Chondrocyte (in vitro differentiated cells): ENCODE measurements at regions not wholly inside any gene's neighbourhood (a gene's known extent, or its start where the extent isn't known, plus 50 kb on each side); places are given as distances from the start of the nearest gene placed in this dataset.

ENCODE experiments used
- DNase-seq: peaks from one replicate; pipeline ENCODE4 v3.0.0; 2021; ENCODE audit warnings: mixed read lengths, low spot score
- H3K27ac Mint-ChIP-seq: one replicate; pipeline ENCODE4 v1.8.0; 2021; ENCODE audit warnings: mild to moderate bottlenecking, moderate library complexity, mixed read lengths; ENCODE audit not compliant: unreplicated experiment
- H3K27me3 Mint-ChIP-seq: 2 replicates; pipeline ENCODE4 v1.8.0; 2021; ENCODE audit warnings: low read depth, mixed read lengths
- H3K36me3 Mint-ChIP-seq: 2 replicates; pipeline ENCODE4 v1.8.0; 2021; ENCODE audit warnings: low read depth, mixed read lengths
- H3K4me1 Mint-ChIP-seq: 2 replicates; pipeline ENCODE4 v1.8.0; 2021; ENCODE audit warnings: low read depth, mild to moderate bottlenecking, mixed read lengths
- H3K4me3 Mint-ChIP-seq: one replicate; pipeline ENCODE4 v1.8.0; 2021; ENCODE audit warnings: mild to moderate bottlenecking, moderate library complexity, mixed read lengths; ENCODE audit not compliant: unreplicated experiment
- H3K9me3 Mint-ChIP-seq: 2 replicates; pipeline ENCODE4 v1.8.0; 2021; ENCODE audit warnings: low read depth, mixed read lengths
- CTCF ChIP-seq: fragments of 200-600 bp; sonication (generic); IDR thresholded peaks from 2 replicates; pipeline ENCODE4 v1.5.0; 2021; ENCODE audit warnings: antibody characterized with exemption, mild to moderate bottlenecking, moderate library complexity

GRCh38 chr9:107645464-107645833 lies 155.9 kb upstream of the KLF4 start:
- Mint-ChIP-seq H3K4me1 (peaks cover 31% of the 10 kb centered on the region), H3K36me3 (no peaks in the 10 kb centered on the region), H3K9me3 (no peaks in the 10 kb centered on the region), H3K4me3 (no peak overlapping the region), H3K27me3 (no peaks in the 10 kb centered on the region), H3K27ac (peak overlapping the region; percentile 79)
- no peak for TF ChIP-seq CTCF
- no peak for DNase-seq

DNA sequence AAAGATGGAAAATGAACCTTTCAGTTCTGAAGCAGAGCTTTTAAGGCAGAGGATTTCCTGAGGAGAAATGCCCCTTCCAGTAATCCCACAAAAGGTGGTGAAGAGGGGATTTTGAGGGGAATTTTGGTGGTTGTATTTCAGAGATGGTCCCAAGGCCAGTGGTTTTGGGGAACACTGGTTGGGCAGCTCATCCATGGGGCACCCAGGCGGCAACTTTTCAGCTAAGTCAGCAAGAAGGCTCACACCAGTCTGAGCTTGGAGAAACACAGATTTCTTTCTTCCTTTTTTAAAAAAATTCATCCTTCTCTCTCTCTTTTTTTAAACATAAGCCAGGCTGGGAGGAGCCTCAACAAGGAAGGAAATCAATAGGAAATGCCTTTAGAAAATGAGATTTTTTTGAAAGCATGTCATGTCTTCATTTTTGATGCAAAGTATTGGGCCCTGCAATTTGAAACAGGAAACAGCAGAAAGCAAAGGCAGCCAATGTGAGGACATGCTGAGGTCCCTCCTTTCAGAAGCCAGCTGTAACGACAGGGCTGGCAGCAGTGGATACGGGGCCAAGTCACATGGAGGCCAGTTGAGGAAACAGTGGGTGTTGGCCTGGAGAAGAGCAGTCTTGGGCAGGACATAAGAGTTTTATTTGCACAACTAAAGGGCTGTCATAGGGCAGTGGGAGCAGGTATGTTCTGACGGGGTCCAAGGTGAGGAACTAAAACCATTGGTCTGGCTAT lies 155.3 kb upstream of the KLF4 start:
- peak overlapping the region; percentile 79 for H3K27ac Mint-ChIP-seq
- no peak for DNase-seq
- H3K4me1 Mint-ChIP-seq: peaks cover 29% of the 10 kb centered on the region
- no peaks in the 10 kb centered on the region for H3K36me3 Mint-ChIP-seq
- H3K27me3 Mint-ChIP-seq: no peaks in the 10 kb centered on the region
- H3K4me3 Mint-ChIP-seq: no peak overlapping the region
- TF ChIP-seq CTCF: no peak
- H3K9me3 Mint-ChIP-seq: no peaks in the 10 kb centered on the region

- Mint-ChIP-seq H3K36me3 (no peaks in the 10 kb centered on the region), H3K4me3 (no peak overlapping the region), H3K9me3 (no peaks in the 10 kb centered on the region), H3K4me1 (peaks cover 46% of the 10 kb centered on the region), H3K27ac (peak overlapping the region; percentile 100), H3K27me3 (no peaks in the 10 kb centered on the region)
- no peak for TF ChIP-seq CTCF
- DNase-seq: no peak
Observed at GRCh38 chr9:107639426-107639825, 149.9 kb upstream of the KLF4 start.

DNA sequence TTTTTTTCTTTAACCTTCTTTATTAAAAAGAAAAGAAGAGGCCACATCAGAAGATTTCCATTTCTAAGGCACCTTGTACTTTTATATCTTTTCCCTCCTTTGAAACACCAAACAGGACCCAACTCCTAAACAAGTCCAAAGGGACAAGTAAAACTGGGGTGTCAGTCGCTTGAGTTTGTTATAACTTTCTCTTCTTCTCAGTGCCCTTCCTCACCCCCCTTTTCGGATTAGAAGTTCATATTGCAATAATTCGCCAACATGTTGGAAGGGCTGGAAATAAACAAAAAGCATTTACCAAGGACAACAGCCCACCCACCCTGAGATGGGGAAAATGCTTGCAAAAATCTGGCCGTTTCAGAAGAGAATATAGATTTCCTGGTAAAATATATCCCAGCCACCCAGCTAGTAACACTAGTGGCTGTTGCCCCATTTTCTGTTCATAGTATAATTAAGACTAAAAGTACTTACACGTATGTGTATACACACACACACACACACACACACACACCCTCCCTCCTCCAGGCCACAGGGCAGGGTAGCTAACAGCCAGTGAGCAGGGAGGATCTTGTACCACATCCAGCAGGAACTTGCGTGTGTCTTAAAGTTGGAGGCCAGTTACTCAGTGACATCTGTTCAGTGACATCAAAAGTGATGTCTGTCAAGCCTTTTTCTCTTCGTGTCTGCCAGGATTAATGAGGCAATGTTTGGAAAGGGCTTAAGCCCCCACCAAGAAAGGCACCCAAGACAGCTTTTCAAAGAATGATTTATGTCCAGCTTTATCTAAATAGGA lies 149.1 kb upstream of the KLF4 start:
- no peak for TF ChIP-seq CTCF
- H3K27ac Mint-ChIP-seq: peak overlapping the region; percentile 100
- peaks cover 46% of the 10 kb centered on the region for H3K4me1 Mint-ChIP-seq
- H3K36me3 Mint-ChIP-seq: no peaks in the 10 kb centered on the region
- H3K27me3 Mint-ChIP-seq: no peaks in the 10 kb centered on the region
- H3K4me3 Mint-ChIP-seq: peak overlapping the region; percentile 85
- no peaks in the 10 kb centered on the region for H3K9me3 Mint-ChIP-seq
- DNase-seq: no peak

GRCh38 chr9:107637421-107638420 lies 148.2 kb upstream of the KLF4 start:
- peak; percentile 94 for DNase-seq
- H3K36me3 Mint-ChIP-seq: no peaks in the 10 kb centered on the region
- H3K27me3 Mint-ChIP-seq: no peaks in the 10 kb centered on the region
- H3K4me1 Mint-ChIP-seq: peaks cover 46% of the 10 kb centered on the region
- peak; percentile 60 for TF ChIP-seq CTCF
- peak overlapping the region; percentile 100 for H3K27ac Mint-ChIP-seq
- H3K9me3 Mint-ChIP-seq: no peaks in the 10 kb centered on the region
- peak overlapping the region; percentile 85 for H3K4me3 Mint-ChIP-seq
